Neuronal stem cell (in vitro differentiated cells): ENCODE measurements at regions not wholly inside any gene's neighbourhood (a gene's known extent, or its start where the extent isn't known, plus 50 kb on each side); places are given as distances from the start of the nearest gene placed in this dataset.

Experiments
- DNase-seq: peaks from one replicate; pipeline ENCODE4 v3.0.0-alpha.2; 2013; ENCODE audit warnings: low spot score
- H2AFZ ChIP-seq: one replicate; pipeline ENCODE4 v1.6.1; 2013; ENCODE audit warnings: mild to moderate bottlenecking, low read length, inconsistent platforms
- H2AK5ac ChIP-seq: 2 replicates; pipeline ENCODE4 v1.6.1; 2013; ENCODE audit warnings: low read depth, mild to moderate bottlenecking, inconsistent platforms, low read length, moderate library complexity, mixed read lengths
- H2BK120ac ChIP-seq: 2 replicates; pipeline ENCODE4 v1.6.1; 2013; ENCODE audit warnings: low read depth, mild to moderate bottlenecking, inconsistent platforms, low read length, moderate library complexity, mixed read lengths
- H2BK12ac ChIP-seq: one replicate; pipeline ENCODE4 v1.6.1; 2013; ENCODE audit warnings: low read length, inconsistent platforms
- H2BK15ac ChIP-seq: 2 replicates; pipeline ENCODE4 v1.6.1; 2013; ENCODE audit warnings: mild to moderate bottlenecking, low read length, inconsistent platforms, mixed read lengths
- H2BK5ac ChIP-seq: one replicate; pipeline ENCODE4 v1.6.1; 2013; ENCODE audit warnings: inconsistent platforms, mild to moderate bottlenecking, low read length, moderate library complexity
- H3K14ac ChIP-seq: one replicate; pipeline ENCODE4 v1.6.1; 2013; ENCODE audit warnings: low read length, inconsistent platforms
- H3K18ac ChIP-seq: 2 replicates; pipeline ENCODE4 v1.6.1; 2013; ENCODE audit warnings: low read length, inconsistent platforms
- H3K23ac ChIP-seq: 2 replicates; pipeline ENCODE4 v1.6.1; 2013; ENCODE audit warnings: low read depth, mild to moderate bottlenecking, mixed read lengths, low read length, inconsistent platforms; ENCODE audit not compliant: poor library complexity
- H3K27ac ChIP-seq: replicated peaks from 3 replicates; pipeline ENCODE4 v1.5.1; 2013; ENCODE audit warnings: low read length, inconsistent platforms
- H3K27me3 ChIP-seq, 3 experiments: 2 replicates each; pipeline ENCODE4 v1.6.1; 2013; ENCODE audit warnings: low read length in 3 of 3, mild to moderate bottlenecking in 2 of 3, inconsistent platforms in 1 of 3, low read depth in 1 of 3, mixed read lengths in 1 of 3, moderate library complexity in 1 of 3; ENCODE audit not compliant: control insufficient read depth in 3 of 3, insufficient read depth in 3 of 3
- H3K36me3 ChIP-seq, 2 donors: replicated peaks in 1 of 2; 2 replicates each; pipeline ENCODE4 v1.6.1; 2013; ENCODE audit warnings: low read length in 2 of 2; ENCODE audit not compliant: control insufficient read depth in 2 of 2, insufficient read depth in 2 of 2
- H3K4ac ChIP-seq: 2 replicates; pipeline ENCODE4 v1.6.1; 2013; ENCODE audit warnings: inconsistent platforms, mild to moderate bottlenecking, low read length, moderate library complexity
- H3K4me1 ChIP-seq, 2 donors: 1 replicate in 1 of 2; 2 replicates in 1 of 2; pipeline ENCODE4 v1.6.1; 2013; ENCODE audit warnings: low read length in 2 of 2, low read depth in 1 of 2; ENCODE audit not compliant: control insufficient read depth in 2 of 2, insufficient read depth in 1 of 2
- H3K4me2 ChIP-seq: one replicate; pipeline ENCODE4 v1.6.1; 2013; ENCODE audit warnings: mild to moderate bottlenecking, low read length, inconsistent platforms; ENCODE audit not compliant: insufficient read depth, poor library complexity, severe bottlenecking
- H3K4me3 ChIP-seq, 2 donors: 2 replicates each; pipeline ENCODE4 v1.5.1; 2013; ENCODE audit warnings: low read length in 2 of 2, mild to moderate bottlenecking in 2 of 2, inconsistent platforms in 1 of 2, moderate library complexity in 1 of 2
- H3K79me1 ChIP-seq: one replicate; pipeline ENCODE4 v1.6.1; 2013; ENCODE audit warnings: low read depth, mild to moderate bottlenecking, inconsistent platforms, low read length, moderate library complexity
- H3K9ac ChIP-seq: one replicate; pipeline ENCODE4 v1.6.1; 2013; ENCODE audit warnings: mild to moderate bottlenecking, low read depth, low read length, inconsistent platforms; ENCODE audit not compliant: poor library complexity
- H3K9me3 ChIP-seq, 2 donors: replicated peaks in 1 of 2; 2 replicates each; pipeline versions ENCODE3 to v1.6.1; 2013; ENCODE audit warnings: low read length in 2 of 2, mild to moderate bottlenecking in 2 of 2, inconsistent platforms in 1 of 2, low read depth in 1 of 2, mixed read lengths in 1 of 2, moderate library complexity in 1 of 2; ENCODE audit not compliant: control insufficient read depth in 2 of 2, insufficient read depth in 1 of 2
- H4K8ac ChIP-seq: one replicate; pipeline ENCODE4 v1.6.1; 2013; ENCODE audit warnings: low read depth, mild to moderate bottlenecking, inconsistent platforms, low read length, moderate library complexity
- H4K91ac ChIP-seq: one replicate; pipeline ENCODE4 v1.6.1; 2013; ENCODE audit warnings: low read length, low read depth, mild to moderate bottlenecking, inconsistent platforms; ENCODE audit not compliant: poor library complexity
- WGBS, 2 donors: extraction: QIAGEN DNeasy Blood & Tissue Kit; methylation state at CpG; one replicate each; pipeline ENCODE4 v1.1.7; 2013; ENCODE audit warnings: missing lambda C conversion rate in 2 of 2, mixed read lengths in 1 of 2; ENCODE audit not compliant: insufficient read length in 2 of 2, insufficient replicate concordance in 1 of 2; ENCODE audit errors: extremely low coverage in 2 of 2; 5-methylcytosine and 5-hydroxymethylcytosine counted together

DNA sequence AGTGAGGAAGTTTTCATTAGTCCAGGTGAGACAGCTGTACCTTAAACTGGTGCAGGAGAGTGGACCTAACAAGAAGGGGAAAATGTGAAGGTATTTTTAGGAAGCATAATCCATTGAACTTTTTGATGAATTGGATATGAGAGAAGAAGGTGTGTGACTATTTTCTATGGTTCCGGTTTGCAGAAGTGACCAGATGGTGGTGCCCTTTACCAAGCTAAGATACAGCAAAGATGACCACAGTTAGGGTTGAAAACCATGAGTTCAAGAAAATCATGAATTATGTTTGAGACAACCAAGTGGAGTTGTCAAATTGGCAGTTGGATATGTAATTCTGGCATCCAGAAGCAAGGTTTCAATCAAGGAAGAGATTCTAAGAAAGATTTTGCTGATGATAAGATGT lies 61.9 kb upstream of the NRSN1 start:
- H3K27me3 ChIP-seq, result no peaks in the 10 kb centered on the region
- no peak overlapping the region for H3K4me3 ChIP-seq
- DNase-seq, result peak; percentile 33
- H3K18ac ChIP-seq, result no peak overlapping the region
- no peak overlapping the region for H2BK5ac ChIP-seq
- no peaks in the 10 kb centered on the region for H3K79me1 ChIP-seq
- no peak overlapping the region for H3K23ac ChIP-seq
- H3K4me1 ChIP-seq, result no peaks in the 10 kb centered on the region
- H3K36me3 ChIP-seq, result no peaks in the 10 kb centered on the region
- H2BK12ac ChIP-seq, result no peak overlapping the region
- no peak overlapping the region for H4K91ac ChIP-seq
- no peak overlapping the region for H3K14ac ChIP-seq
- H2AK5ac ChIP-seq, result no peak overlapping the region
- no peak overlapping the region for H2BK120ac ChIP-seq
- H3K9ac ChIP-seq, result no peak overlapping the region
- no peak overlapping the region for H2BK15ac ChIP-seq
- no peaks in the 10 kb centered on the region for H3K9me3 ChIP-seq
- H3K4me2 ChIP-seq, result no peak overlapping the region
- H2AFZ ChIP-seq, result no peak overlapping the region
- no CpG with 5 or more reads among the region's 1 CpG for WGBS, 2 donors
- no peak overlapping the region for H3K4ac ChIP-seq
- H3K27ac ChIP-seq, result no peak overlapping the region
- H4K8ac ChIP-seq, result no peak overlapping the region

DNA sequence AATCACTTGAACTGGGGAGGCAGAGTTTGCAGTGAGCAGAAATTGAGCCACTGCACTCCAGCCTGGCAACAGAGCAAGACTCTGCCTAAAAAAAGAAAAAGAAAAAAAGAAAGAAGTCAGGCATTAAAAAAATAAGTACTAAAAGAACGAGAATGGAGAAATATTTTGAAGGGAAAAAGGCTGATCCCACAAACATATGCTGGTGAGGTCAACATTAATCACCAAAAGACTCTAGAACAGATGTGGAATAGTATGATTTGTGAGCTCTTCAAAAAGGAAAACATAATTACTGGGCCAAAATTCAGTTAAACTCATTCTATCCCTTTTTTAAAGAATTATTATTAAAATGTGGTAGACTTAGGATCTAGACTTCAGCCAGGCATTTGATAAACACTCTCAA lies 61.2 kb upstream of the NRSN1 start:
- no peak overlapping the region for H4K8ac ChIP-seq
- no peaks in the 10 kb centered on the region for H3K27me3 ChIP-seq
- no CpG with 5 or more reads among the region's 1 CpG for WGBS, 2 donors
- no peak overlapping the region for H3K23ac ChIP-seq
- no peak overlapping the region for H3K9ac ChIP-seq
- H3K4me2 ChIP-seq, result no peak overlapping the region
- no peaks in the 10 kb centered on the region for H3K4me1 ChIP-seq
- H3K4me3 ChIP-seq, result no peak overlapping the region
- no peak for DNase-seq
- no peak overlapping the region for H2AK5ac ChIP-seq
- H2BK120ac ChIP-seq, result no peak overlapping the region
- no peaks in the 10 kb centered on the region for H3K79me1 ChIP-seq
- H2BK15ac ChIP-seq, result no peak overlapping the region
- H3K36me3 ChIP-seq, result no peaks in the 10 kb centered on the region
- no peak overlapping the region for H4K91ac ChIP-seq
- no peak overlapping the region for H3K27ac ChIP-seq
- H2AFZ ChIP-seq, result no peak overlapping the region
- no peak overlapping the region for H2BK12ac ChIP-seq
- no peak overlapping the region for H3K4ac ChIP-seq
- no peak overlapping the region for H3K18ac ChIP-seq
- H2BK5ac ChIP-seq, result no peak overlapping the region
- no peaks in the 10 kb centered on the region for H3K9me3 ChIP-seq
- H3K14ac ChIP-seq, result no peak overlapping the region

DNA sequence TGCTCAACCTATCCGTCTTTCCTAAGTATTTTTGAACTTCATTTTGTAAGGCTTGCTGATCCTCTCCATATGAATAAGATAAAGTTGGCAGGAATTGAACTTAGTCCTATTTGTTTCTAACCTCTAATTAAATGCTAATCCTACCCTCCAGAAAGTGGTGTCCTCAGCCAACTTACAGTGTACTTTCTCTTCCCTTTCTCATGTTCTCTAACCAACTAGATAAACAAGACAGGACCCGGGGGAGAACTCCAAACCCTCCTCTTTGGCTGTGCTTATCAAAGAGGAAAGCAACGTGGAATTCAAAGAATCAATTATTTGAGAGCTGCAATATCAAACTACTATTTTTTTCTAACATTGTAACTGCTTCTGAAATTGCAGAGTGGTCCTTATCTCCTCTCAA lies 56.5 kb upstream of the NRSN1 start:
- no peak for DNase-seq
- H2AK5ac ChIP-seq, result no peak overlapping the region
- H3K9ac ChIP-seq, result no peak overlapping the region
- no peaks in the 10 kb centered on the region for H3K79me1 ChIP-seq
- no CpG with 5 or more reads among the region's 3 CpGs for WGBS, 2 donors
- H2BK12ac ChIP-seq, result no peak overlapping the region
- no peak overlapping the region for H2BK120ac ChIP-seq
- no peak overlapping the region for H2AFZ ChIP-seq
- H3K36me3 ChIP-seq, result no peaks in the 10 kb centered on the region
- no peak overlapping the region for H3K4ac ChIP-seq
- no peak overlapping the region for H3K4me3 ChIP-seq
- H4K91ac ChIP-seq, result no peak overlapping the region
- H3K18ac ChIP-seq, result no peak overlapping the region
- H3K14ac ChIP-seq, result no peak overlapping the region
- H3K27ac ChIP-seq, result no peak overlapping the region
- H3K4me1 ChIP-seq, result no peaks in the 10 kb centered on the region
- H3K23ac ChIP-seq, result no peak overlapping the region
- no peak overlapping the region for H4K8ac ChIP-seq
- no peak overlapping the region for H2BK5ac ChIP-seq
- H2BK15ac ChIP-seq, result no peak overlapping the region
- no peaks in the 10 kb centered on the region for H3K27me3 ChIP-seq
- no peak overlapping the region for H3K4me2 ChIP-seq
- no peaks in the 10 kb centered on the region for H3K9me3 ChIP-seq

DNA sequence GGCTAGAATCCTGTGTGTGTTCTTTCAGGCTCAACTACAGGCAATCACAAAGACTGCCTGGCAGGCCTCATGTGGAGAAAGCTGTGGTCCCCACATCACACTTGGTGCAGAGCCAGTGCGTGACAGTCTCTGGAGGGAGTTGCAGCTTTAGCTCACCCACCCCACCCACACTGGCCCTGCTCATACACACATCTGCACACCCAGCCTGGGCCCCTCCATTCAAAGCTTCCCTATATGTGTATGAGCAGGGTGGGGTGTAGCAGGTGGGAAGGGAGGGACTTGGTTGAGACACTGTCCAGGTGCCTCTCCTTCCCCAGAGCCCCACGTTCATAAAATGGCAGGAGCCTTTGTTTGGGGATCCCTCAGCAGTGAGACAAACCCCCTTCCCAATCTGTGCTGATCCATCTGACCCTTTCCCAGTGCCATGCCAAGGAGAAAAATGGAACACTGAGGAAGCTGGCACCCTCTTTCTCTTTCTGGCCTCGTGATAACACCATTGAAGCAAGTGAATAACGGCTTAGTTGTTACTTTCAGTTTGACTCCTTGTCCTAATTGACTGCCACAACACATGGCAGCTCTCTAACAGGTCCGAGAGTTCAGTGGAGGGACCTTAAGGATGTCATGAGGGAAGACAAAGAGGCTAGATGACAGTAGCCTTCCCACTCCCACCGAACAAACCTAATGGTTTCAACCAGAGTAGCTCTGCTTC lies 53.8 kb upstream of the NRSN1 start:
- Histone ChIP-seq H2BK120ac (no peak overlapping the region), H2BK5ac (no peak overlapping the region), H3K4me3 (no peak overlapping the region), H3K9me3 (no peaks in the 10 kb centered on the region), H3K4ac (no peak overlapping the region), H3K4me2 (no peak overlapping the region), H3K27me3 (no peaks in the 10 kb centered on the region), H2AFZ (no peak overlapping the region), H3K18ac (peak overlapping the region; percentile 58), H4K8ac (no peak overlapping the region), H3K79me1 (no peaks in the 10 kb centered on the region), H3K27ac (no peak overlapping the region), H2BK12ac (no peak overlapping the region), H2AK5ac (peak overlapping the region; percentile 23), H3K23ac (no peak overlapping the region), H3K4me1 (no peaks in the 10 kb centered on the region), H4K91ac (no peak overlapping the region), H3K9ac (no peak overlapping the region), H3K36me3 (no peaks in the 10 kb centered on the region), H3K14ac (peak overlapping the region; percentile 91), H2BK15ac (no peak overlapping the region)
- DNase-seq, result no peak
- WGBS, 2 donors, result no CpG with 5 or more reads among the region's 6 CpGs
